ENCODE measurements at regions not wholly inside any gene's neighbourhood (a gene's known extent, or its start where the extent isn't known, plus 50 kb on each side); places are given as distances from the start of the nearest gene placed in this dataset.
"Not testable (repeated sequence)": the region's sequence is repeated elsewhere in the genome, so short reads cannot be mapped to it uniquely, and the experiment has no call there.

GRCh38 chr9:12333966-12334365 lies 359.2 kb upstream of the TYRP1 start:
- ATAC-seq (ENCODE audit: poor library complexity); intact Hi-C loops (cut with DNase I); DNase-seq: not testable (repeated sequence)

DNA sequence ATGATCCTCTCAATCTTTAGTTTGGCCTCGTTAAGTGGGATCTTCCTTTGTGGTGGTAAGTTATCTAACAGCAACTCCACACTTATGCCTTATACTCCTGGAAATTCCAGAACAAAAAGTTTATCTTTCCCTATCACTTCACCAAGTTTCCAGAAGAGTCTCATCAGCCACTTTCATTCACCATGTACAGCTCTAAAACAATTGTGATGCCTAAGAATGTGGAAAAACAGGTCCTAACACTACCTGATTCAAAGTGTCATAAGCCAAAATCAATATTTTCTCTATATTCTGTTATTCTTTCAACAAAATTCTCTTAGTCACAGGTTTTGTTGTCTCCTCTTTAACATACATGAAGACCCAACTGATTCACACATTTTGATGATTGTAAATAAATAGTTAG lies 342.4 kb upstream of the TYRP1 start:
- DNase-seq (no peak), ATAC-seq (ENCODE audit: poor library complexity) (no peak)
- intact Hi-C loops (cut with DNase I): no loop called here

DNA sequence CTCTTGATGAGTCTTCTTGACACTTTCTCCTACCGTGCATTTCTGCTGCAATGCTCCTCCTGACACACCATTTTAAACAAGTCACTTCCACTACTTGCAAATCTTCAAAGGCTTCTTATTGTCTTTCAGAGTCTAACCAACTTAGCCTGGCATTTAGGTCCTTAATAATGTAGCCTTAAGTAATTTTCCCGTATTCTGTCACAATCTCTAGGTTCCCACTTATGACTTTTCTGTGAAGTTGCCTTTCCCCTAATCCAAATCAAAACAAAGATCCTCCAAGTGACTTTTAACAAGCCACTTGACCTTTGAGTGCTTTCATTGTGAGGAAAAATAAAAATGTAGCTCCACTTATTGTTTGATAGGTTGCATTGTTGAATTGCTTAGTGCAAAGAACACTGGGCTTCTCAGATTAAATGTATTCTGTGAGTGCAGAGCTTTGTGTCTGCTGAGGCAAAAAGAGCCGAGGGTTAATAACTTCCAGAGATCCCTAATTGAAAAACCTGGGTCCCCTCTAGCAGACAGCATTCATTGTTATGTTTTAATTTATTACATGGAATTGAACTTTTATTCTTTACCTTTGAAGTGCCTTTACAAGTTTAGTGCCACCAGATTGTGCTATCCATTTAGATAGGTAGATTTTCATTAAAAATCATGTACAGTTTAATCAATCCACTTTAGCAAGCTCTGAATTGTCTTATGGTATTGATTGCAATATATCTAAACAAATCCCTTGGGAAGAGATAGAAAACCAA lies 341.7 kb upstream of the TYRP1 start:
- intact Hi-C loops (cut with DNase I): no loop called here
- DNase-seq (no peak), ATAC-seq (ENCODE audit: poor library complexity) (no peak)

- ATAC-seq (ENCODE audit: poor library complexity): no peak
- DNase-seq: no peak
- intact Hi-C loops (cut with DNase I): no loop called here
Observed at GRCh38 chr9:12352045-12352315, 341.2 kb upstream of the TYRP1 start.

DNA sequence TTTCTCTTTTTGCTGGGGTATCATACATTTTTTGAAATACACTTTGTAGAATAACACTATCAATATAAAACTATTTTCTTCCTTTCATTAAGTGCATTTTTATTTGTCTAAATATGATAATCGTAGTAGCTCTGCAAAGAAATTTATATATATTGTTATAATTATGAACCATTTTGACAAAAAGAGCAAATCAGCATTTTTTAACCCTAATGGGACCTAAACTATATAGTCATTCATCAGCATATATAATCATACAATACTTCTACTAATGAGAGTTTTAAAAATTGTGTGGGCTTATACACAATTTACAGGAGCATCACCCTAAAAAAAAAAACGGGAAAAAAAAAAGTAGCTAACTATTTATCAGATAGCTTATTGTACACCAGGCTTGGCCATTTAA lies 329.7 kb upstream of the TYRP1 start:
- no peak for ATAC-seq (ENCODE audit: poor library complexity)
- no peak for DNase-seq
- intact Hi-C loops (cut with DNase I): no loop called here

- intact Hi-C loops (cut with DNase I): no loop called here
- DNase-seq (no peak), ATAC-seq (ENCODE audit: poor library complexity) (no peak)
Observed at GRCh38 chr9:12368569-12368968, 324.6 kb upstream of the TYRP1 start.

- DNase-seq (no peak), ATAC-seq (ENCODE audit: poor library complexity) (no peak)
- intact Hi-C loops (cut with DNase I): no loop called here
Observed at GRCh38 chr9:12391839-12392509, 301.2 kb upstream of the TYRP1 start.

DNA sequence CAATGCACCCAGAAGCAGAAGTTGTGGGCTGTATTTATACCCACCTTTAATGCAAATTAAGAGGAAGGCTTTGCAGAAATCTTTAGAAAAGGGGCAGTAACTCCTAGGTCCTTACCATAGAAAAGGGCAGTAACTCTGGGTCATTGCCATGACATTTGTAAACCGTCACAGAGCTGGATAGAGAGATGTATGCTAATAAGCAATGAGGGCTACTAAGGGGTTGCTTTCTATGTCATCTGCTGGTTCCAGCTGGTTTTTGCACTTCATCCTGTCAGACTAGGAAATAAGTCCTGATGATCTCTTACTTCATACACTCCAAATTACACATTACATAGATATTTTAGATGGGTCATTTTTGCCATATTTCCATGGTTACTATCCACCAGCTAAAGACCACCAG lies 299.1 kb upstream of the TYRP1 start:
- intact Hi-C loops (cut with DNase I): no loop called here
- ATAC-seq (ENCODE audit: poor library complexity) (no peak), DNase-seq (no peak)

DNA sequence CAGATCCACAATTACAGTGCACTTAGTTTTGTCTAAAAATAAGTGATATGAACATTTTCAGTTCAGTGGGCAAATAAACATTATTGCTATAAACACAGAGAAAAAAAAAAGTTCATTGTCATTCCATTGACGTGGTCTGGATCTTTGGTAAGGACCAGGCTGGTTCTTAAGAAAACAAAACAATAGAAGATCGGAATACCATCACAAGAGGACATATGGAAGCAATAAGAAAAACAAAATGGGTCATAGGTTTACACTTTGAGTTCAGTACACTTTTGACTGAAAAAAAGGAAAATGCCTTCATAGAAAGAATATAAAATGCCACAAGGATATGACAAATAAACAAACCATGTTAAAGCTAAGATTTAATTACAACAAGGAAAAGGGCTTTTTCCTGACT lies 289.5 kb upstream of the TYRP1 start:
- intact Hi-C loops (cut with DNase I): no loop called here

DNA sequence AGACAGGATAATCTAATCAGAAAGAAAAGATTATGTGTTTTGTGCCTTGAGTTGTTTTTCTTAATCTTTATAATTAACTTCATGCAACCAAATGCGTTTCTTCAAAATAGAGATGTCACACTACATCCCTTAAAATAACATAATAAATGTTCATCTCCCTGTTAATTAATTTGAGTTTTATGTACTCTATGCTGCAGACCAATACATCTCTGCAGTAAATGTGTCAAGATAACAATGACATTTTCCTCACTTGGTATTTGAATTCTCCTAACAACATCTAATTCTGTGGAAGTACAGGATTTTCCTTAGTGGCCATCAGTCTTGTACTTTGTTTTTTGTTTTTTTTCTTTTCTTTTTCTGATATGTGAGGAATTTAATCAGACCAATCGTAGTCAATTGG lies 279.2 kb upstream of the TYRP1 start:
- no peak for DNase-seq
- ATAC-seq (ENCODE audit: poor library complexity): no peak
- intact Hi-C loops (cut with DNase I): no loop called here

More for the DNA sequence above, 289.5 kb upstream of the TYRP1 start:
- DNase-seq (no peak), ATAC-seq (ENCODE audit: poor library complexity) (no peak)

- no peak for DNase-seq
- intact Hi-C loops (cut with DNase I): no loop called here
- ATAC-seq (ENCODE audit: poor library complexity): no peak
Observed at GRCh38 chr9:12414514-12414913, 278.7 kb upstream of the TYRP1 start.

- intact Hi-C loops (cut with DNase I): no loop called here
Observed at GRCh38 chr9:12415361-12415760, 277.8 kb upstream of the TYRP1 start.

DNA sequence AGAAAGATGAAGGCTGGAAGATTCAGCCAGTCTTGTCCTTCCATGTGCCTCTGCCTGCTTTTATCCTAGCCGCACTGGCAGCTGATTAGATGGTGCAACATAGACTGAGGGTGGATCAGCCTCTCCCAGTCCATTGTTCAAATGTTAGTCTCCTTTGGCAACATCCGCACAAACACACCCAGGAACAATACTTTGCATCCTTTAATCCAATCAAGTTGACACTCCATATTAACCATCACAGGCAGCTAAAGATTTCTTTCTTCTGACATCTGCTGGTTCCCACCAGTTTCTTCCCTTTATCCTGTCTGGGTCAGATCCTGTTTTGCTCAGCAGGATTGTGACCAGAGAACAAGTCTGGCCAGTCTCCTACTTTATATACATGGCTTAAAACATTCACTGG lies 276.5 kb upstream of the TYRP1 start:
- intact Hi-C loops (cut with DNase I): no loop called here
- DNase-seq: no peak
- ATAC-seq (ENCODE audit: poor library complexity): no peak

More at GRCh38 chr9:12415361-12415760, 277.8 kb upstream of the TYRP1 start:
- ATAC-seq (ENCODE audit: poor library complexity) (no peak), DNase-seq (no peak)

DNA sequence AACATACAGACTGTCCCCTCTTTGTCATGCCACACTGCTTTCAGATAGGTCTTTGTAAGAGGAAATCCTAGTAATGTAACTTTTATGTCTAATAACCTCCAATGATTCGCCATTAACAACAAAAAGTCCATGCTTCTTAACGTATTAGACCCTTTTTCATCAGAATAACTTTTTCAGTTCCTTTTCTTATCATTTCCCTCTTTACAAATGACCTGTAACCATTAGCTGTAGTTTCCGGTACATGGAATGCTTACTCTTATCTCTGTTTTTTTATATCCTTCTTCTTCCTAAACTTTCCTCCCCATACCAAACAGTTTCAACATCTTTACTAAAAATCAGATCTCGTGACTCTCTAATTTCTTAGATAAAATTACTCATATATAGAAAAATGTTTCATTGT lies 268.9 kb upstream of the TYRP1 start:
- intact Hi-C loops (cut with DNase I): no loop called here
- no peak for ATAC-seq (ENCODE audit: poor library complexity)
- DNase-seq: no peak

DNA sequence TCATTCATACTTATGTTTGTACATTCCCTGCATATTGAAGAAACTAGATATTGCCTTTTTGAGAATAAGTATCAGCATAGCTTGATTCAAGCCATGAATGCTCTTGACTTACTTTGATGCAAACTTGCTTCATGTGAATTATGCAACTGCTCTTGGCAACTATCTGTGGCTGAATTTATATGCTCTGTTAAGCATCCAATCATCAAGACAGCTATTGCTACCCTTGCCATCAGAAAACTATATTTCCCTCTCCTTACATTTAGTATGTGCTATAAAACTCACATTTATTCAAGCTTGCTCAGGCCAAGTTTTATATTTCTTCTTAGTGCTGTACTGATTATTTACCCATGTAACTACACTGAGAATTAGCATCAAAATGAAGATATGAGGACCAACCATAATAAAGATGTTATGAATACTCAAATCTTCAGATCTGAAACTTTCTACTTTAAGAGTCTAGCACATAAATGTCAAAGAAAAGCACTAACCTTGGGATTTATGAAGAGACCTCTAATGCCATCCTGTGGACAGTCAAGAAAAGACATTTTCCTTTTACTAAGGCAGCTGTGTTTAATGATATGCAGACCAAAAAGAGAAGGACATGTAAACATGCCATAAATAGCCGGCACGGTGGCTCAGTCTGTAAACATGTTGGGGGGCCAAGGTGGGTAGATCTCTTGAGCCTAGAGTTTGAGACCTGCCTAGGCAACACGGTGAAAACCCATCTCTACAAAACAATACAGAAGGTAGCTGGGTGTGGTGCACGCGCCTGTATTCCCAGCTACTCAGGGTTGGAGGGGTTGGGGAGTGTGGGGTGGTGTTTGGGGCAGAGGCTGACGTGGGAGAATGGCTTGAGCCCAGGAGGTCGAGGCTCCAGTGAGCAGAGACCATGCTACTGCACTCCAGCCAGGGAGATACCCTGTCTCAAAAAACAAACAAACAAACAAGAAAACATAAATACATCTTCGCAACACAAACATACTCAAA lies 267.0 kb upstream of the TYRP1 start:
- DNase-seq: no peak
- no peak for ATAC-seq (ENCODE audit: poor library complexity)
- intact Hi-C loops (cut with DNase I): no loop called here

DNA sequence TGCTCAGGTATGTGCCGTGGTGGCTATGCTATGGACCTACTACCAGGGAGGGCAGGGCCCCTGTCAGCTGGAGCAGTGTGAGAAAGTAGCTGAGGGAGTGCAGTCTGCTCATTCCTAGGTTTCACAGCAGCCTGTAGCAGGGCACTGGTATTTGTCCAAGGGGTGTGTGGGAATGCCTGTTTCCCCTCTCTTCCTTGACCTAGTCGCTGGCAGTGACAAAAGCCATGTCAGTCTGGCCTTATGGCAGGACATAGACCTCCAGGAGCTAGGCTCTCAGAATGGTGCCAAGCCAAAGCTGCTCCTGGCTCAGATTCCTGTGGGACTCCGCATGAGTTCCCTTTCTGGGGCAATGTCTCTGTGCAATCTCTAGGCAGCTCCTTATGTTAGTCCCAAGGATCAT lies 253.9 kb upstream of the TYRP1 start:
- DNase-seq (peak; percentile 38), ATAC-seq (ENCODE audit: poor library complexity) (peak; percentile 82)
- intact Hi-C loops (cut with DNase I): no loop called here

- DNase-seq; intact Hi-C loops (cut with DNase I); ATAC-seq (ENCODE audit: poor library complexity): not testable (repeated sequence)
Observed at GRCh38 chr9:12441080-12441479, 252.1 kb upstream of the TYRP1 start.

- ATAC-seq (ENCODE audit: poor library complexity) (peak; percentile 83), DNase-seq (no peak)
- intact Hi-C loops (cut with DNase I): no loop called here
Observed at GRCh38 chr9:12441506-12441905, 251.7 kb upstream of the TYRP1 start.

DNA sequence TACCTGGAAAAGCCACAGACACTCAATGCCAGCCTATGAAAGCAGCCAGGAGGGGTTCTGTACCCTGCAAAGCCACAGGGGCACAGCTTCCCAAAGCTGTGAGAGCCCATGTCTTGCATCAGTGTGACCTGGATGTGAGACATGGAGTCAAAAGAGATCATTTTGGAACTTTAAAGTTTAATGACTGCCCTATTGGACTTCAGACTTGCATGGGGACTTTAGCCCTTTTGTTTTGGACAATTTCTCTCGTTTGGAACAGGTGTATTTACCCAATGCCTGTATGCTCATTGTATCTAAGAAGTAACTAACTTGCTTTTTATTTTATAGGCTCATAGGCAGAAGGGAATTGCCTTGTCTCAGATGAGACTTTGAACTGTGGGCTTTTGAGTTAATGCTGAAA lies 244.9 kb upstream of the TYRP1 start:
- DNase-seq: no peak
- intact Hi-C loops (cut with DNase I): no loop called here
- ATAC-seq (ENCODE audit: poor library complexity): no peak

- DNase-seq (no peak), ATAC-seq (ENCODE audit: poor library complexity) (no peak)
- intact Hi-C loops (cut with DNase I): no loop called here
Observed at GRCh38 chr9:12457237-12457636, 235.9 kb upstream of the TYRP1 start.

All from Right ventricle myocardium superior (tissue), 1 donor.